T-cell (primary cell): ENCODE measurements at regions not wholly inside any gene's neighbourhood (a gene's known extent, or its start where the extent isn't known, plus 50 kb on each side); places are given as distances from the start of the nearest gene placed in this dataset.

Source experiments
- ATAC-seq, 4 experiments: fragments of 200-7000 bp in 3 of 4; fragments of 150-1000 bp in 1 of 4; cut with Tn5 transposase; replicated peaks in 1 of 4; 1 replicate in 3 of 4; 2 replicates in 1 of 4; pipeline ENCODE4 v1.10.0; 2021; ENCODE audit warnings: moderate library complexity in 3 of 4, mild to moderate bottlenecking in 2 of 4, moderate number of reproducible peaks in 1 of 4
- CTCF ChIA-PET, 2 donors: fragments of 300-600 bp; sonication (Branson Sonifier 250); formaldehyde crosslinking; loops; one replicate each; lab custom pipeline; 2022; ENCODE audit warnings: antibody characterized with exemption in 2 of 2; lab: Charles Lee
- POLR2A ChIA-PET, 2 donors: fragments of 300-600 bp; sonication (Branson Sonifier 250); formaldehyde crosslinking; loops; one replicate each; lab custom pipeline; 2022; ENCODE audit warnings: antibody characterized with exemption in 2 of 2; lab: Charles Lee
- DNase-seq, 35 experiments: peaks; one replicate each; pipeline versions ENCODE4 v3.0.0 to v3.0.0-alpha.2; 2013 to 2023
- H3K27ac ChIP-seq: one replicate; pipeline ENCODE4 v1.5.1; 2013; ENCODE audit warnings: low read length
- H3K27me3 ChIP-seq, 2 experiments: replicated peaks in 1 of 2; 1 replicate in 1 of 2; 2 replicates in 1 of 2; pipeline versions ENCODE4 v1.6.1 to v1.7.0; 2013; ENCODE audit warnings: low read length in 1 of 2, mixed read lengths in 1 of 2; ENCODE audit not compliant: control insufficient read depth in 2 of 2, insufficient read depth in 2 of 2; ENCODE audit errors: extremely low read depth in 1 of 2
- H3K36me3 ChIP-seq, 2 donors: 1 replicate in 1 of 2; 2 replicates in 1 of 2; pipeline versions ENCODE4 v1.6.1 to v1.7.0; 2013; ENCODE audit warnings: low read length in 1 of 2; ENCODE audit not compliant: control insufficient read depth in 2 of 2, insufficient read depth in 1 of 2; ENCODE audit errors: extremely low read depth in 1 of 2
- H3K4me1 ChIP-seq, 2 experiments: 1 replicate in 1 of 2; 2 replicates in 1 of 2; pipeline versions ENCODE4 v1.6.1 to v1.7.0; 2013; ENCODE audit warnings: low read length in 2 of 2, mixed read lengths in 1 of 2; ENCODE audit not compliant: insufficient read depth in 2 of 2, control insufficient read depth in 1 of 2; ENCODE audit errors: extremely low read depth in 1 of 2
- H3K4me3 ChIP-seq, 2 donors: 1 replicate in 1 of 2; 2 replicates in 1 of 2; pipeline versions ENCODE4 v1.5.1 to v1.7.0; 2013; ENCODE audit warnings: mild to moderate bottlenecking in 2 of 2, low read length in 1 of 2, moderate library complexity in 1 of 2; ENCODE audit not compliant: control insufficient read depth in 1 of 2; ENCODE audit errors: extremely low read depth in 1 of 2
- H3K9me3 ChIP-seq: 2 replicates; pipeline ENCODE4 v1.7.0; 2013
- H3K27ac Mint-ChIP-seq, 2 donors: one replicate each; pipeline ENCODE4 v1.8.0; 2020 to 2021; ENCODE audit warnings: mild to moderate bottlenecking in 2 of 2, mixed read lengths in 2 of 2
- H3K27me3 Mint-ChIP-seq, 2 donors: one replicate each; pipeline ENCODE4 v1.8.0; 2021 to 2022; ENCODE audit warnings: mixed read lengths in 2 of 2
- H3K36me3 Mint-ChIP-seq: one replicate; pipeline ENCODE4 v1.8.0; 2021; ENCODE audit warnings: mixed read lengths
- H3K4me1 Mint-ChIP-seq, 3 donors: one replicate each; pipeline ENCODE4 v1.8.0; 2020 to 2022; ENCODE audit warnings: mixed read lengths in 3 of 3, mild to moderate bottlenecking in 1 of 3
- H3K4me3 Mint-ChIP-seq, 3 donors: one replicate each; pipeline ENCODE4 v1.8.0; 2020 to 2022; ENCODE audit warnings: mild to moderate bottlenecking in 3 of 3, mixed read lengths in 3 of 3, moderate library complexity in 3 of 3
- H3K9me3 Mint-ChIP-seq, 3 donors: one replicate each; pipeline ENCODE4 v1.8.0; 2020 to 2022; ENCODE audit warnings: mixed read lengths in 3 of 3
- WGBS: methylation state at CpG from one replicate; pipeline ENCODE4 v1.1.5; 2013; ENCODE audit warnings: missing lambda C conversion rate; ENCODE audit not compliant: insufficient coverage; 5-methylcytosine and 5-hydroxymethylcytosine counted together

DNA sequence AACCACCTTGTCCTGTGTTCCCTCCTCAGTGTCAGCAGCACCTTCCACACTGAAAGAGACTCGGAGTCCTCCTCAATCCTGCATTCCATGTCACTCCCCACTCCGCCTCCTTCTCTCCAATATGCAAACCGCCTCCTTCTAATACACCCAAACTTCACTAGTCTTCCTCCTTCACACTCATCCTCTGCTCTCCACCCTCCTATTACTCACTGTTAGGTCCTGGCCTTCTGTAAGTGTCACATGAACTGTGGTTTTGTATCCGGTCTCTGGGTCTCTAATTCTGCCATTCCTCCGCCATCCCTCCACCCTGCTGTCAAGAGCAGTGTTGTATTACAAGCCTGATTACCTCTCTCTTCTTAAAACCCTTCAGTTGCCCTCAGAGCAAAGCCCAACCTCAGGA is 200.5 kb upstream of the CDYL start:
- Histone ChIP-seq H3K4me3 (no peak overlapping the region), H3K27ac (no peak overlapping the region), H3K36me3 (no peaks in the 10 kb centered on the region), H3K27me3 (peaks cover 0 to 3% of the 10 kb centered on the region in 2 experiments), H3K4me1 (no peaks in the 10 kb centered on the region), H3K9me3 (no peaks in the 10 kb centered on the region)
- POLR2A ChIA-PET, result no interaction called here
- ATAC-seq (no peak), DNase-seq (no peak)
- CTCF ChIA-PET, result no interaction called here
- Mint-ChIP-seq H3K27me3 (peaks cover 10 to 31% of the 10 kb centered on the region in 2 donors), H3K4me3 (no peak overlapping the region), H3K9me3 (peaks cover 8 to 12% (median 11%) of the 10 kb centered on the region in 3 donors), H3K4me1 (no peaks in the 10 kb centered on the region), H3K36me3 (no peaks in the 10 kb centered on the region), H3K27ac (no peak overlapping the region)
- WGBS, result 82% methylated on average over 5 of the region's 5 CpGs

DNA sequence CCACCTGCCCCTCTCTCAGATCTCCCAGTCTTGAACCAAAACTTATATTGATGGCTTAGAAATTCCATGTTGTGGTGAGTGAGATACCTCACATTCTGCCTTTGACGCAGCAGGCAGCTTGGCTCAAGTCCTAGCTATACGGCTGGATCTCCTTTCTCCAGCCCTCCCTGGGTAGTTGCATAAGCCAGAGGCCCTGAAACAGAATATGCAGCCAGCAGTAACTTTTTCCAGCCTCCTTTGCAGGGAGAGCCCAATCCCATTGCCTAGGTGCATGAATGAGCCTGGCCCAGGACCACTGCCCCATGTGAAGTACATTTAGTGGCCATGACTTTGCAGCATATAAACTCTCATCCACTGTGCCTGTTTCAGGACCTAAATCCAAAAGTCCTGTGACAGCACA is 202.2 kb upstream of the CDYL start:
- H3K4me3 Mint-ChIP-seq, result no peak overlapping the region
- no peak overlapping the region for H3K4me3 ChIP-seq
- ChIA-PET POLR2A (no interaction called here), CTCF (no interaction called here)
- no peaks in the 10 kb centered on the region for H3K9me3 ChIP-seq
- H3K27ac ChIP-seq, result no peak overlapping the region
- H3K27me3 ChIP-seq, result peaks cover 0 to 3% of the 10 kb centered on the region in 2 experiments
- peaks cover 9 to 15% (median 12%) of the 10 kb centered on the region in 3 donors for H3K9me3 Mint-ChIP-seq
- H3K36me3 ChIP-seq, result no peaks in the 10 kb centered on the region
- DNase-seq (no peak), ATAC-seq (no peak)
- no peaks in the 10 kb centered on the region for H3K4me1 ChIP-seq
- WGBS, result 100% methylated on average over 1 of the region's 2 CpGs
- H3K27me3 Mint-ChIP-seq, result peaks cover 10 to 25% of the 10 kb centered on the region in 2 donors
- H3K4me1 Mint-ChIP-seq, result no peaks in the 10 kb centered on the region
- no peaks in the 10 kb centered on the region for H3K36me3 Mint-ChIP-seq
- no peak overlapping the region for H3K27ac Mint-ChIP-seq

DNA sequence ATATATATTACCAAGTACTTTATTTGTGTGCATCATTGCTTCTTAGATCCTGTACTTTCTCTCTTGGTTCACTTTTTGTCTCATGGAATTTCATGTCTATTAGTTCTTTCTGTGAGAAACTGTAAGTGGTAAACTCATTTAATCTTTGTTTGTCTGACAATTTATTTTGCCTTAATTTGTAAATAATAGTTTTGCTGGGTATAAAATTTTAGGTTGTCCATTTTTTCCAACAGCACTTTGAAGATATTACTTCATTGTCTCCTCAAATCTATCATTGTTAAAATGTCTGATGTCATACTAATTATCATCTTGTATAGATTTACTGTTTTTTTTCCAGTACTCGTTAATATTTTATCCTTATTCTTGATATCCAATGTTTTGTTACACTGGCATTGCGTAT is 205.2 kb upstream of the CDYL start:
- Mint-ChIP-seq H3K4me1 (no peaks in the 10 kb centered on the region), H3K36me3 (no peaks in the 10 kb centered on the region), H3K27me3 (peaks cover 4 to 11% of the 10 kb centered on the region in 2 donors), H3K27ac (no peak overlapping the region), H3K9me3 (peaks cover 9 to 15% (median 12%) of the 10 kb centered on the region in 3 donors), H3K4me3 (no peak overlapping the region)
- ChIA-PET POLR2A (interaction anchor here in 1 of 2 donors (0.6 kb wide), 1 partner anchor 179 kb away, joined by 3 read pairs; no protein-coding TSS in a partner anchor), CTCF (no interaction called here)
- WGBS, result no CpG with 5 or more reads among the region's 2 CpGs
- Histone ChIP-seq H3K4me3 (no peak overlapping the region), H3K27ac (no peak overlapping the region), H3K36me3 (no peaks in the 10 kb centered on the region), H3K9me3 (no peaks in the 10 kb centered on the region), H3K4me1 (no peaks in the 10 kb centered on the region), H3K27me3 (peaks cover 0 to 3% of the 10 kb centered on the region in 2 experiments)
- DNase-seq (no peak), ATAC-seq (no peak)

DNA sequence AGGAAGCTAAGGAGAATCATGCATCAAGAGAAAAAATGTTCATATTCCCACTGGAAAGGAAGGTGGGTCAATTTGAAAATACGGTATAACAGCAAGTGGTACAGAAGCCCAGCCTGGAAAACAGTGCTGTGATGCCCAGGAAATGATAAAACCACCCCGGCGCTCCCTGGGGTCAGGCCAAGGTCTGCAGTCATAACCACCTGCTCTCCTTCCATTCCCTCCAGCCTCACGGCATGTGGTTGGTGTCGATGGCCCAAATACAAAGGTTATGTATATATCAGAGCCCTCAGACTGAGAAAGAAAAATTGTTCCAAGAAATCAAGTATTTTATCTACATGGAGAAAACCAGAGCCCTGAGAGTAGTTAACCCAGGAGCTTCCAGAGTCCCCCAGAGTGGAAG is 208.1 kb upstream of the CDYL start:
- Mint-ChIP-seq H3K9me3 (peaks cover 8 to 15% (median 9%) of the 10 kb centered on the region in 3 donors), H3K4me1 (no peaks in the 10 kb centered on the region), H3K4me3 (no peak overlapping the region), H3K27me3 (no peaks in the 10 kb centered on the region), H3K36me3 (no peaks in the 10 kb centered on the region), H3K27ac (no peak overlapping the region)
- no peak overlapping the region for H3K27ac ChIP-seq
- ChIA-PET POLR2A (no interaction called here), CTCF (no interaction called here)
- no peaks in the 10 kb centered on the region for H3K4me1 ChIP-seq
- ATAC-seq, result no peak
- 80% methylated on average over 1 of the region's 5 CpGs for WGBS
- DNase-seq, result no peak
- no peaks in the 10 kb centered on the region for H3K9me3 ChIP-seq
- H3K36me3 ChIP-seq, result no peaks in the 10 kb centered on the region
- peaks cover 0 to 10% of the 10 kb centered on the region in 2 experiments for H3K27me3 ChIP-seq
- no peak overlapping the region for H3K4me3 ChIP-seq

DNA sequence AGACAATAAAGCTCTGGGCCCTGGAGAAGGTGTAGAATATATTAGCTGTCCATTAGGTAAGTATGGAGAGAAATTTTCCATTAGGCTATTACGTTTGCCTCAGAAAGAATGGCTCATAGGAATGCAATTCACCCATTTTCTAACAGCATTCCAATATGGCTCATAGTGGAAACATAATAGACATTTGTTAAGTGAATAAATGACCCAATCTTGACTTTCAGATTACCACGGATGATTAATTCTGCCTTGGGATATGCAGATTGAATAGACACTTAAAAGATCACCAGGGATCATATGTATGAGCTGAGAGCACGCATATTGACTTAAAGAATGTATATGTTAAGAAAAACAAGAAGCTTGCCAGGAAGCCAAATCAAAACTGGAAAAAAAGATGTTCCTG is 209.1 kb upstream of the CDYL start:
- POLR2A ChIA-PET, result no interaction called here
- WGBS, result 92% methylated on average over 2 of the region's 3 CpGs

DNA sequence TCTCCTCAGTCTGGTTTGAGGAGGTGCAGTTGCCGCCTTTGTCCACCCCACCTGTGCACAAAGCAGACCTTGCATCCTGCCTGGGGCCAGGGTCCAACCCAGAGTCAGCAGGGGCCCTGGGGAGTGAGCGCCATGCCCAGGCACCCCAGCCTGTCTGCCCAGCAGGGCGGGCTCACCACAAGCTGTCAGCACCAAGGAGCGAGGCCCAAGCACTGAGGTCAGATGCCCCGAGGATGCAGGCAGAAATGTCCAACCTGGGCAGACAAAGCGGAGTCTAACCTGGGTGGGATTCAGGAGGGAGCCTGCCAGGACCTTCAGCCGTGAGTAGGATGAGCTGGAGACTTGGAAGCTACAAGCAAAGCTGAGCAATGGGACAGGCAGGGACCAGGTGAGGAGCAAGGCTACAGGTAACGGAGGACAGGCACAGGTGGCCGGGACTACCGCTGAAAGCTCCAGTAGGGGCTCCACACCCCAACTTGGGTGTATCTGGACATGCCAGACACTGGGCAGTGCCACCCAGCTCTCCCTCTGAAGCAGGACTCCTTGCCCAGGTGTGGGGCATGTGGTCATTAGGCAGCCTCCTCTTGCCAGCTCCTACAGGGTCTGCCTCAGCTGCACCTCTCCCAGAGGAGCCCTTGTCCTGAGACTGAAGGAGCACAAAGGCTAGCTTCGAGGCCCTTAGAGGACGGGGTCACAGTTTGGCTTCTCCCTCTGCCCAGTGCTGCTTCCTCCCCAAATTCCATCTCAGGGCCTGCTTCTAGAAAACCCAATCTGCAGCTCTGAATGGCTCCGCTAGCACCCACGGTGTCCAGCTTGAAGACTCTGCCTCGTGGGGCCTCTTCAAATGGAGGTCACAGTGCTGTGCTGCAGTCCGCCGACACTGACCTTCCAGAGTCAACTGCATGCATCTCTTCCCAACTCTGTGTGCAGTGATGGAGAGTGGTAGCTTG is 210.6 kb upstream of the CDYL start:
- Mint-ChIP-seq H3K4me3 (no peak overlapping the region), H3K27ac (no peak overlapping the region), H3K4me1 (no peaks in the 10 kb centered on the region), H3K36me3 (no peaks in the 10 kb centered on the region), H3K9me3 (peaks cover 0 to 2% (median 0%) of the 10 kb centered on the region in 3 donors), H3K27me3 (peaks cover 0 to 7% of the 10 kb centered on the region in 2 donors)
- ChIA-PET CTCF (no interaction called here), POLR2A (no interaction called here)
- Histone ChIP-seq H3K9me3 (no peaks in the 10 kb centered on the region), H3K27ac (no peak overlapping the region), H3K36me3 (no peaks in the 10 kb centered on the region), H3K4me3 (no peak overlapping the region), H3K27me3 (peaks cover 0 to 10% of the 10 kb centered on the region in 2 experiments), H3K4me1 (no peaks in the 10 kb centered on the region)
- DNase-seq (no peak), ATAC-seq (no peak)
- WGBS, result 74% methylated on average over 11 of the region's 17 CpGs

More for the DNA sequence above, 209.1 kb upstream of the CDYL start:
- CTCF ChIA-PET, result no interaction called here
- H3K27ac ChIP-seq, result no peak overlapping the region
- ATAC-seq, result no peak
- no peaks in the 10 kb centered on the region for H3K27me3 Mint-ChIP-seq
- no peak overlapping the region for H3K27ac Mint-ChIP-seq
- H3K36me3 Mint-ChIP-seq, result no peaks in the 10 kb centered on the region
- DNase-seq, result no peak
- no peak overlapping the region for H3K4me3 Mint-ChIP-seq
- H3K4me1 Mint-ChIP-seq, result no peaks in the 10 kb centered on the region
- H3K27me3 ChIP-seq, result peaks cover 0 to 10% of the 10 kb centered on the region in 2 experiments
- no peak overlapping the region for H3K4me3 ChIP-seq
- no peaks in the 10 kb centered on the region for H3K4me1 ChIP-seq
- H3K9me3 ChIP-seq, result no peaks in the 10 kb centered on the region
- no peaks in the 10 kb centered on the region for H3K36me3 ChIP-seq
- peaks cover 8 to 15% (median 9%) of the 10 kb centered on the region in 3 donors for H3K9me3 Mint-ChIP-seq
